NK-92 treated with Interleukin-12 subunit alpha and Interleukin-12 subunit beta, amount 100 ng/mL, for 24 hours (cell line): ENCODE measurements at regions not wholly inside any gene's neighbourhood (a gene's known extent, or its start where the extent isn't known, plus 50 kb on each side); places are given as distances from the start of the nearest gene placed in this dataset.

Experiments
- DNase-seq: peaks from one replicate; lab custom pipeline; 2025; lab: John Stamatoyannopoulos, UW

- peak; percentile 50 for DNase-seq
Observed at GRCh38 chr13:40389081-40389641, 277.3 kb downstream of the FOXO1 start.

- DNase-seq, result no peak
Observed at GRCh38 chr13:40390401-40390916, 276.0 kb downstream of the FOXO1 start.

GRCh38 chr13:40391788-40392187, 274.7 kb downstream of the FOXO1 start:
- no peak for DNase-seq

GRCh38 chr13:40394304-40394985, 272.0 kb downstream of the FOXO1 start:
- no peak for DNase-seq

GRCh38 chr13:40398065-40398464, 268.4 kb downstream of the FOXO1 start:
- no peak for DNase-seq

- DNase-seq, result no peak
Observed at GRCh38 chr13:40399756-40400155, 266.7 kb downstream of the FOXO1 start.

GRCh38 chr13:40401911-40402776, 264.3 kb downstream of the FOXO1 start:
- DNase-seq, result no peak

- DNase-seq, result no peak
Observed at GRCh38 chr13:40402931-40403431, 263.5 kb downstream of the FOXO1 start.

GRCh38 chr13:40403509-40404241, 262.8 kb downstream of the FOXO1 start:
- DNase-seq, result no peak

- DNase-seq, result no peak
Observed at GRCh38 chr13:40404407-40404806, 262.0 kb downstream of the FOXO1 start.

- DNase-seq, result no peak
Observed at GRCh38 chr13:40404967-40405716, 261.3 kb downstream of the FOXO1 start.

GRCh38 chr13:40406405-40407120, 259.9 kb downstream of the FOXO1 start:
- no peak for DNase-seq

- DNase-seq, result no peak
Observed at GRCh38 chr13:40407567-40407966, 258.9 kb downstream of the FOXO1 start.

- no peak for DNase-seq
Observed at GRCh38 chr13:40408602-40409001, 257.8 kb downstream of the FOXO1 start.

GRCh38 chr13:40409278-40409677, 257.2 kb downstream of the FOXO1 start:
- DNase-seq, result no peak

- no peak for DNase-seq
Observed at GRCh38 chr13:40410315-40410714, 256.1 kb downstream of the FOXO1 start.

GRCh38 chr13:40420160-40420740, 246.2 kb downstream of the FOXO1 start:
- DNase-seq, result no peak

- DNase-seq, result no peak
Observed at GRCh38 chr13:40422588-40423235, 243.7 kb downstream of the FOXO1 start.

- no peak for DNase-seq
Observed at GRCh38 chr13:40428354-40428753, 238.1 kb downstream of the FOXO1 start.
